ENCODE measurements at regions not wholly inside any gene's neighbourhood (a gene's known extent, or its start where the extent isn't known, plus 50 kb on each side); places are given as distances from the start of the nearest gene placed in this dataset.

- CTCF ChIA-PET: no interaction called here
- no peak for ATAC-seq (ENCODE audit: low read depth)
These were observed 110.3 kb downstream of the OXSM start for GRCh38 chr3:25900161-25900560.

GRCh38 chr3:25901796-25902195 is 111.9 kb downstream of the OXSM start:
- no peak for DNase-seq
- ChIA-PET CTCF (no interaction called here), POLR2A (no interaction called here)
- Mint-ChIP-seq H3K27me3 (no peaks in the 10 kb centered on the region), H3K36me3 (ENCODE audit: low read depth) (no peaks in the 10 kb centered on the region), H3K4me1 (peaks cover 2% of the 10 kb centered on the region), H3K27ac (no peak overlapping the region), H3K4me3 (no peak overlapping the region), H3K9me3 (no peaks in the 10 kb centered on the region)
- no peak for TF ChIP-seq CTCF (IDR thresholded peaks at IDR 0.05)
- no peak for ATAC-seq (ENCODE audit: low read depth)
- intact Hi-C loops (cut with micrococcal nuclease): no loop called here

More at GRCh38 chr3:25900161-25900560, 110.3 kb downstream of the OXSM start:
- intact Hi-C loops (cut with micrococcal nuclease): no loop called here
- H3K27me3 Mint-ChIP-seq: no peaks in the 10 kb centered on the region
- no peak for DNase-seq
- H3K4me1 Mint-ChIP-seq: peaks cover 2% of the 10 kb centered on the region
- no peaks in the 10 kb centered on the region for H3K36me3 Mint-ChIP-seq (ENCODE audit: low read depth)
- no peaks in the 10 kb centered on the region for H3K9me3 Mint-ChIP-seq
- H3K27ac Mint-ChIP-seq: no peak overlapping the region
- TF ChIP-seq CTCF (IDR thresholded peaks at IDR 0.05): no peak
- POLR2A ChIA-PET: no interaction called here
- no peak overlapping the region for H3K4me3 Mint-ChIP-seq

GRCh38 chr3:25902586-25902985 is 112.7 kb downstream of the OXSM start:
- H3K36me3 Mint-ChIP-seq (ENCODE audit: low read depth): no peaks in the 10 kb centered on the region
- CTCF ChIA-PET: no interaction called here
- no peak overlapping the region for H3K4me3 Mint-ChIP-seq
- peaks cover 2% of the 10 kb centered on the region for H3K4me1 Mint-ChIP-seq
- DNase-seq (no peak), ATAC-seq (ENCODE audit: low read depth) (no peak)
- no peaks in the 10 kb centered on the region for H3K27me3 Mint-ChIP-seq
- no peak overlapping the region for H3K27ac Mint-ChIP-seq
- no peaks in the 10 kb centered on the region for H3K9me3 Mint-ChIP-seq
- intact Hi-C loops (cut with micrococcal nuclease): no loop called here
- no peak for TF ChIP-seq CTCF (IDR thresholded peaks at IDR 0.05)
- POLR2A ChIA-PET: no interaction called here

- no peak for ATAC-seq (ENCODE audit: low read depth)
- no peaks in the 10 kb centered on the region for H3K36me3 Mint-ChIP-seq (ENCODE audit: low read depth)
- no peak overlapping the region for H3K27ac Mint-ChIP-seq
- ChIA-PET POLR2A (no interaction called here), CTCF (no interaction called here)
- no peak for DNase-seq
- H3K27me3 Mint-ChIP-seq: no peaks in the 10 kb centered on the region
- no peak overlapping the region for H3K4me3 Mint-ChIP-seq
- H3K4me1 Mint-ChIP-seq: peaks cover 2% of the 10 kb centered on the region
- TF ChIP-seq CTCF (IDR thresholded peaks at IDR 0.05): no peak
- H3K9me3 Mint-ChIP-seq: no peaks in the 10 kb centered on the region
- intact Hi-C loops (cut with micrococcal nuclease): no loop called here
These were observed 113.7 kb downstream of the OXSM start for GRCh38 chr3:25903371-25904129.

GRCh38 chr3:25904206-25904605 is 114.3 kb downstream of the OXSM start:
- H3K27me3 Mint-ChIP-seq: no peaks in the 10 kb centered on the region
- no peak for ATAC-seq (ENCODE audit: low read depth)
- POLR2A ChIA-PET: no interaction called here
- peaks cover 2% of the 10 kb centered on the region for H3K4me1 Mint-ChIP-seq
- H3K27ac Mint-ChIP-seq: no peak overlapping the region
- CTCF ChIA-PET: no interaction called here
- H3K9me3 Mint-ChIP-seq: no peaks in the 10 kb centered on the region
- no peak for DNase-seq
- no peak overlapping the region for H3K4me3 Mint-ChIP-seq
- TF ChIP-seq CTCF (IDR thresholded peaks at IDR 0.05): no peak
- no peaks in the 10 kb centered on the region for H3K36me3 Mint-ChIP-seq (ENCODE audit: low read depth)
- intact Hi-C loops (cut with micrococcal nuclease): no loop called here

All from activated B cell treated with CpG ODN at 0.5 μM for 24 hours (primary cell).